GM12872 (cell line): ENCODE measurements at regions not wholly inside any gene's neighbourhood (a gene's known extent, or its start where the extent isn't known, plus 50 kb on each side); places are given as distances from the start of the nearest gene placed in this dataset.

Experiments
- CTCF ChIP-seq: IDR thresholded peaks from 3 replicates; pipeline ENCODE4 v1.5.1; 2011; ENCODE audit warnings: low read depth, mild to moderate bottlenecking, low read length, moderate library complexity; ENCODE audit not compliant: insufficient read depth

DNA sequence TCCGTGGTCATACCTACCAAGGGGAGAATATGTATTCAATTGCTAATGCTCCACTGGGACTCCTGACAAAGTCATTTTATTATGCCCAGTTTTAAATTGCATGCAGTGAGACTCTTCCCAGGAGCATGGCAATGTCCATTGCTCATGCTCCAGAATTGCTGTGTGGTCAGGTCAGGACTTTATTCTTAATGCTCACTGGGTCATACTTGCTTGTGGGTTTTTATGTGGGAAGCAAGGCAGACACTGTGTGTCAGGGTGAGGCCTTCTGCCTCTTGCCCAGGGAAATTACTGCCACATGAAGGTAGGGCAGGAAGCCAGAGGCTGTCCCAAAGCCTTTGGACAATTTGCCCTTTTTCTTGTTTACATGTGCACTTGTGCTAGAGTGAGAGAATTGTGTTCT, 164.6 kb upstream of the MEF2C start:
- no peak for TF ChIP-seq CTCF

GRCh38 chr5:89045216-89045615, 162.2 kb upstream of the MEF2C start:
- no peak for TF ChIP-seq CTCF

GRCh38 chr5:89044674-89045200, 161.8 kb upstream of the MEF2C start:
- no peak for TF ChIP-seq CTCF

- no peak for TF ChIP-seq CTCF
Observed at GRCh38 chr5:89043676-89044075, 160.7 kb upstream of the MEF2C start.

GRCh38 chr5:89042746-89043145, 159.8 kb upstream of the MEF2C start:
- no peak for TF ChIP-seq CTCF

GRCh38 chr5:89041976-89042375, 159.0 kb upstream of the MEF2C start:
- no peak for TF ChIP-seq CTCF

DNA sequence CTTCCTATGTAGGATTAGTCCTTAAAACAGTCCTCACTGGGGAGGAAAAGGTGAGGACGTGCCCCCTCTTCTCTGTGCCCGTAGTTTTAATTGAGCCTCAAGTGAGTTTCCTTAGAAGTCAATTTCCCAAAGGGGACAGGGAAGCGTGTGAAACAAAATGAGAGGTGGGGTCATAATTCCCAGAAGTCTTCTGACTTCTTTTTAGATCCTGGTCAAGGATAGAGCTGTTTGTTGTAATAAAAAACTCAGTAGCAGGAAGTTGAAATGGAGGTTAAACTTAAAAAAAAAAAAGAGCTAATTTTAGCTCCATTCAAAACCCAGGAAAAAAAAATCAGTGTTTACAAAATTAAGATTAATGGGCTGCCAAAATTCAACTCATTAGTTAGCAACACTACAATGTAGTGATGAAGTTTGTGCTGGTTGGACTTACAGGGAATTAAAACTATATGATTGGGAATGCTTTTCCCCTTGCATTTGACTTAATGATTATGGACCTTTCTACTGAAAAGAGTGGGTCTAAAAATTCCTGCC, 158.3 kb upstream of the MEF2C start:
- TF ChIP-seq CTCF, result no peak
